K562 (cell line): ENCODE measurements at regions not wholly inside any gene's neighbourhood (a gene's known extent, or its start where the extent isn't known, plus 50 kb on each side); places are given as distances from the start of the nearest gene placed in this dataset.

Source experiments
- ATAC-seq: fragments of 200-7000 bp; cut with Tn5 transposase; 3 replicates; pipeline ENCODE4 v1.9.1; 2020; ENCODE audit warnings: moderate library complexity
- BruUV-seq: library from RNA; stranded (reverse); fragments of 400-500 nt; replicated peaks from 2 replicates; lab custom pipeline; 2021; lab: Mats Ljungman, UMichigan
- CTCF ChIA-PET: fragments of 300-600 bp; formaldehyde crosslinking; extraction: SDS; loops from one replicate; lab custom pipeline; 2021; ENCODE audit warnings: low intra/inter-chr PET ratio; lab: Yijun Ruan, JAX
- POLR2A ChIA-PET: fragments of 300-600, 350-650 bp; sonication (Branson Sonifier 250); formaldehyde crosslinking; extraction: SDS; loops from one replicate; lab custom pipeline; 2021; ENCODE audit warnings: antibody characterized with exemption, inconsistent platforms; lab: Yijun Ruan, JAX
- DNase-seq, 4 experiments: peaks; one replicate each; pipeline versions ENCODE4 v3.0.0 to v3.0.0-alpha.2; 2011 to 2018; ENCODE audit warnings: low spot score in 3 of 4, mixed read lengths in 3 of 4; ENCODE audit errors: extremely low read depth in 1 of 4
- FAIRE-seq: peaks from 2 replicates; lab custom pipeline; 2011; peaks lifted over from hg19 to GRCh38; lab: Jason Lieb, UNC
- H2AFZ ChIP-seq: 2 replicates; pipeline ENCODE4 v1.6.0; 2011; ENCODE audit warnings: low read depth, low read length, control low read depth, inconsistent platforms
- H3K27ac ChIP-seq: fragments of 200-600 bp; 3 replicates; pipeline ENCODE4 v1.8.0; 2011; ENCODE audit warnings: low read depth, mild to moderate bottlenecking, control low read depth, inconsistent platforms, low read length, moderate library complexity, mixed read lengths; ENCODE audit errors: extremely low read depth
- H3K27me3 ChIP-seq, 2 experiments: fragments of 300-600 bp in 1 of 2; 2 replicates in 1 of 2; 3 replicates in 1 of 2; pipeline versions ENCODE4 v1.6.0 to v1.8.0; 2011; ENCODE audit warnings: inconsistent platforms in 2 of 2, low read length in 2 of 2, mild to moderate bottlenecking in 1 of 2, mixed read lengths in 1 of 2, moderate library complexity in 1 of 2; ENCODE audit not compliant: control insufficient read depth in 2 of 2, insufficient read depth in 2 of 2
- H3K36me3 ChIP-seq: fragments of 300-600 bp; 3 replicates; pipeline ENCODE4 v1.8.0; 2011; ENCODE audit warnings: mild to moderate bottlenecking, low read length, inconsistent platforms; ENCODE audit not compliant: control insufficient read depth, insufficient read depth
- H3K4me1 ChIP-seq, 2 experiments: fragments of 200-600 bp in 1 of 2; replicated peaks in 1 of 2; 2 replicates in 1 of 2; 3 replicates in 1 of 2; pipeline versions ENCODE4 v1.5.1 to v1.8.0; 2011; ENCODE audit warnings: inconsistent platforms in 2 of 2, low read length in 2 of 2, mild to moderate bottlenecking in 1 of 2, mixed read lengths in 1 of 2, moderate library complexity in 1 of 2; ENCODE audit not compliant: control insufficient read depth in 2 of 2, insufficient read depth in 2 of 2
- H3K4me2 ChIP-seq: 2 replicates; pipeline ENCODE4 v1.6.1; 2011; ENCODE audit warnings: low read length, control low read depth, inconsistent platforms, mixed read lengths; ENCODE audit not compliant: insufficient read depth
- H3K4me3 ChIP-seq: fragments of 200-600 bp; sonication (generic), shearing (Covaris generic); 2 replicates; pipeline ENCODE4 v1.5.1; 2016; ENCODE audit warnings: control low read depth, inconsistent platforms
- H3K79me2 ChIP-seq: fragments of 200-600 bp; 3 replicates; pipeline ENCODE4 v1.8.0; 2011; ENCODE audit warnings: low read length, inconsistent platforms; ENCODE audit not compliant: control insufficient read depth, insufficient read depth
- H3K9ac ChIP-seq, 2 experiments: 2 replicates each; pipeline versions ENCODE4 v1.6.0 to v1.6.1; 2011; ENCODE audit warnings: low read depth in 2 of 2, low read length in 2 of 2, control low read depth in 1 of 2, inconsistent platforms in 1 of 2, mild to moderate bottlenecking in 1 of 2, mixed read lengths in 1 of 2; ENCODE audit not compliant: insufficient read depth in 1 of 2
- H3K9me1 ChIP-seq: one replicate; pipeline ENCODE4 v1.6.0; 2011; ENCODE audit warnings: inconsistent platforms, mild to moderate bottlenecking, low read length, moderate library complexity; ENCODE audit not compliant: control insufficient read depth, insufficient read depth
- H3K9me3 ChIP-seq: replicated peaks from 2 replicates; pipeline ENCODE4 v1.5.1; 2011; ENCODE audit warnings: low read depth, low read length, inconsistent platforms; ENCODE audit not compliant: control insufficient read depth, insufficient read depth
- H4K20me1 ChIP-seq: replicated peaks from 2 replicates; pipeline ENCODE4 v1.6.1; 2011; ENCODE audit warnings: low read length, inconsistent platforms, mixed read lengths; ENCODE audit not compliant: control insufficient read depth, insufficient read depth
- ADNP ChIP-seq: fragments of 200-800 bp; sonication (Bioruptor generic); IDR thresholded peaks from 2 replicates; pipeline ENCODE4 v1.6.1; 2016; ENCODE audit warnings: missing genetic modification characterization, missing compliant biosample characterization
- RBM25 ChIP-seq: fragments of 200-400 bp; formaldehyde crosslinking; IDR thresholded peaks from 2 replicates; pipeline ENCODE4 v1.6.1; 2018; ENCODE audit warnings: low read length, low read depth, moderate library complexity; ENCODE audit not compliant: severe bottlenecking
- SMC3 ChIP-seq: conservative IDR thresholded peaks from 2 replicates; pipeline ENCODE4 v1.6.1; 2011; ENCODE audit warnings: low read depth, low read length, improper control_type of control experiment; ENCODE audit not compliant: insufficient read depth
- ZFP36 ChIP-seq: fragments of 150-350 bp; IDR thresholded peaks from 2 replicates; pipeline ENCODE4 v1.6.1; 2018; ENCODE audit warnings: low read length, low read depth; ENCODE audit not compliant: partially characterized antibody
- WGBS: fragments of 100-300 bp; shearing (Covaris generic); methylation state at CpG from one replicate; pipeline ENCODE4 v1.1.6; 2016; ENCODE audit warnings: low coverage, mixed read lengths; ENCODE audit not compliant: insufficient coverage; ENCODE audit errors: missing lambda C conversion rate; 5-methylcytosine and 5-hydroxymethylcytosine counted together
- in situ Hi-C: fragments of 300-500 bp; cut with MboI; formaldehyde crosslinking; loops from 4 replicates; pipeline ENCODE4 v1.15.0; 2018; ENCODE audit warnings: inconsistent platforms, mixed read lengths
- intact Hi-C: fragments of 100-400 bp; cut with micrococcal nuclease; formaldehyde crosslinking; loops from 2 replicates; pipeline ENCODE4 v1.14.2; 2022

DNA sequence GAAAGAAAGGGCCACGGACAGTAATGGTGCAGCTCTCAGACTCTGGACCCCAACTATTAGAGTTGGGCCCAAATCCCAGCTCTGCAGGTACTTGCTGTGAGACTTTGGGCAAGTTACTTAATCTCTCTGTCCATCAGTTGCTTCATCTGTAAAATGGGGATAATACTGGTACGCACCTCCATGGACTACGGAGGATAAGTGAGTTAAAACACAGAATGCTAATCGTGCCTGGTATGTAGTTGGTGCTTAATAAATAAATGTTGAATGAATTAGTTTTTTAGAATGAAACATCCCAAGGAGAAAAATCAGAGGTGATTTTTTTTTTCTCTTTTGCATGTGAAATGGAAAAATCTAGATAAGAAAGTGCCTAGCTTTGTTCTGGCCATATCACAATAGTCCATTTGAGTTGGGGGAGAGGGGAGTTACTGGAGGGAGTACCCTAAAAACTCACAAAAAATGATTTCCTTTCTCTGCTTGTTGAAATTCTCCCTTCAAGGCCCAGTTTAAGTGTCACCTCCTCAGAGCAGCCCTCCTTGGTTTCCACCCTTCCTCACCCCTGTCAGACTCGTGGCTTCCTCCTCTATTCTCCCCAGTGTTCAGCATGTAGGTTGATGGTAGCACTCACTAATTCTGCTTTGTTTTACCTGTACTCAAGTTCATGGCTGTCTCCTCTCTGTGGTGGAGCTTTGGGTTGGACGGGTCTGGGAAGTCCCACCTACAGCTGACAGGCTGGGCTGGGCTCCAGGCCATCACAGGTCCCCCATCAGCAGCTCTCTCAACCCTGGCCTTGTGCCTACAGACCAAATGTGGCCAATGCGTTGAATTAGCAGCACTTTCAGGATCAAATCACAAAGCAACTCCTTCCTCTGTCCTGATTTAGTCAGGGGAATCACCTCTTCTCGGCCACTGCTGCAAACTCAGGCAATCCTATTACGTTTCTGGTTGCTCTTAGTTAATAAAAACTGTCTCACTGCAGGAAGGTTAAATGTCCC is 92.8 kb upstream of the TAF1B start:
- intact Hi-C loops (no loop called here), in situ Hi-C loops (no loop called here)
- DNase-seq = no peak
- Histone ChIP-seq H3K27ac (no peak overlapping the region), H3K36me3 (no peaks in the 10 kb centered on the region), H3K4me2 (no peak overlapping the region), H2AFZ (no peak overlapping the region), H3K9me3 (no peaks in the 10 kb centered on the region), H3K9me1 (no peaks in the 10 kb centered on the region), H3K9ac (peak overlapping the region in 1 of 2 experiments; percentile 58; a peak in 1 of 4 replicates), H3K79me2 (no peaks in the 10 kb centered on the region), H3K27me3 (peaks cover 0 to 10% of the 10 kb centered on the region in 2 experiments; a peak in 3 of 5 replicates), H3K4me3 (no peak overlapping the region), H4K20me1 (peaks cover 3% of the 10 kb centered on the region; the same call in 1 of the 2 replicates)
- no TSS peak for BruUV-seq
- ATAC-seq = no peak
- ChIA-PET CTCF (no interaction called here), POLR2A (interaction anchor here (1.0 to 1.1 kb wide), 2 partner anchors 9 to 195 kb away, joined by 4 to 5 read pairs; partner anchors contain the start of gene ADAM17)
- no peak for FAIRE-seq
- WGBS = 29% methylated on average over 9 of the region's 9 CpGs
- TF ChIP-seq RBM25 (peak; percentile 63), ADNP (peak; percentile 74), ZFP36 (peak; percentile 95), SMC3 (no peak)
- TF ChIP-seq, all 486 proteins: peak for 3
- peaks cover 30 to 34% of the 10 kb centered on the region in 2 experiments for H3K4me1 ChIP-seq
